Ecto neural progenitor cell (in vitro differentiated cells): ENCODE measurements at regions not wholly inside any gene's neighbourhood (a gene's known extent, or its start where the extent isn't known, plus 50 kb on each side); places are given as distances from the start of the nearest gene placed in this dataset.

ENCODE experiments used
- DNase-seq: peaks from one replicate; pipeline ENCODE4 v3.0.0-alpha.2; 2018; ENCODE audit warnings: low spot score

GRCh38 chr2:72031346-72032110 is 116.1 kb downstream of the CYP26B1 start:
- DNase-seq, result peak; percentile 41

GRCh38 chr2:72028996-72029395 is 118.7 kb downstream of the CYP26B1 start:
- peak; percentile 21 for DNase-seq

- peak; percentile 38 for DNase-seq
Observed at GRCh38 chr2:72028351-72028995, 119.2 kb downstream of the CYP26B1 start.

- DNase-seq, result peak; percentile 32
Observed at GRCh38 chr2:72027426-72028161, 120.1 kb downstream of the CYP26B1 start.

- DNase-seq, result peak; percentile 14
Observed at GRCh38 chr2:72026819-72027425, 120.7 kb downstream of the CYP26B1 start.

- peak; percentile 32 for DNase-seq
Observed at GRCh38 chr2:72024451-72025175, 123.0 kb downstream of the CYP26B1 start.

GRCh38 chr2:72023678-72024390 is 123.8 kb downstream of the CYP26B1 start:
- DNase-seq, result peak; percentile 34

- DNase-seq, result peak; percentile 13
Observed at GRCh38 chr2:72021371-72021770, 126.3 kb downstream of the CYP26B1 start.

- DNase-seq, result no peak
Observed at GRCh38 chr2:72015266-72015665, 132.4 kb downstream of the CYP26B1 start.

- DNase-seq, result no peak
Observed at GRCh38 chr2:72014831-72015230, 132.8 kb downstream of the CYP26B1 start.

- DNase-seq, result peak; percentile 14
Observed at GRCh38 chr2:72013726-72014125, 133.9 kb downstream of the CYP26B1 start.

- peak; percentile 49 for DNase-seq
Observed at GRCh38 chr2:72012886-72013574, 134.6 kb downstream of the CYP26B1 start.

GRCh38 chr2:72011791-72012190 is 135.9 kb downstream of the CYP26B1 start:
- peak; percentile 15 for DNase-seq

- peak; percentile 29 for DNase-seq
Observed at GRCh38 chr2:72011370-72011689, 136.3 kb downstream of the CYP26B1 start.

GRCh38 chr2:72010647-72011369 is 136.9 kb downstream of the CYP26B1 start:
- peak; percentile 29 for DNase-seq

- peak; percentile 17 for DNase-seq
Observed at GRCh38 chr2:72008608-72009007, 139.1 kb downstream of the CYP26B1 start.

- DNase-seq, result peak; percentile 31
Observed at GRCh38 chr2:72007402-72007801, 140.3 kb downstream of the CYP26B1 start.

GRCh38 chr2:72006188-72006736 is 141.4 kb downstream of the CYP26B1 start:
- peak; percentile 32 for DNase-seq

- DNase-seq, result peak; percentile 22
Observed at GRCh38 chr2:72004976-72005375, 142.7 kb downstream of the CYP26B1 start.
